Stimulated activated CD4-positive, alpha-beta T cell treated with anti-CD3 and anti-CD28 coated beads, Interleukin-1b, Interleukin-23, amount 100 ng/mL, for 24 hours (primary cell): ENCODE measurements at regions not wholly inside any gene's neighbourhood (a gene's known extent, or its start where the extent isn't known, plus 50 kb on each side); places are given as distances from the start of the nearest gene placed in this dataset.
A peak's percentile ranks its signal among the peaks of the same experiment; 100 is the strongest.

ENCODE experiments used
- DNase-seq, 4 experiments: peaks; one replicate each; pipeline ENCODE4 v3.0.0-alpha.2; 2020; ENCODE audit warnings: low read depth in 4 of 4, low spot score in 1 of 4

DNA sequence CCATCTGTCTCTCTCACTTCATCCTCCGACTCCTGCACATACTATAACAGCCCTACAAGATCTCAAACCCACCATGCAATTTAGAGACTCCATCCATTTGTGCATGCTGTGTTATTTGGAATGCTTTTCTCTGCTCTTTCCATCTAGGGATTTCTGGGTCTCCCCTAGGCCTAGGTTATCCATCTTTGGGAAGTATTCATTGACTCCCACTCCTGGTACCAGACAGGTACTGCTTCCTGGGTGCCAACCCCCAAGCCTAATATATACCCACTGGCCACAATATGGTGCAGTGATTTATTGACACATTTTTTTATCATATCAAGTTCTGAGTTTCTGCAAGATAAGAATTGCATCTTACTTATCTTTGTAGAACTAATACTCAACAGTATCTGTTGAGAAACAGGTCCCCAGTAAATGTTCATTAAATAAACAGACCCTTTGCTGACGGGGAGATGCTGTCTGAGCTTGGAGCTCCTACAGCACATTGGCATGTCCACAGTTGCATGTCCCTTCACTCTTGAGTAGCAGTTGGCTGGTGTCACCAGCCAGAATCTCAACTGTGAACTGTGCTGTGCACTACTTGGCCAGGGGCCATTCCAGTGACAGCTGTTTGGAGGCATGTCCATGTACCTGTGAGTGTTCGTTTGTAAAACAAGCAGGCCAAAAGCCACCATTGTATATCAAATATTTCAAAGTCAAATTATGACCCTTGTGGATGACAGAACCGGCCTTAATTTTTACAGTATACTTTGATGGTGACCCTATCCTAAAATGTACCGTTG is 223.3 kb upstream of the NFE2L3 start:
- no peak for DNase-seq

DNA sequence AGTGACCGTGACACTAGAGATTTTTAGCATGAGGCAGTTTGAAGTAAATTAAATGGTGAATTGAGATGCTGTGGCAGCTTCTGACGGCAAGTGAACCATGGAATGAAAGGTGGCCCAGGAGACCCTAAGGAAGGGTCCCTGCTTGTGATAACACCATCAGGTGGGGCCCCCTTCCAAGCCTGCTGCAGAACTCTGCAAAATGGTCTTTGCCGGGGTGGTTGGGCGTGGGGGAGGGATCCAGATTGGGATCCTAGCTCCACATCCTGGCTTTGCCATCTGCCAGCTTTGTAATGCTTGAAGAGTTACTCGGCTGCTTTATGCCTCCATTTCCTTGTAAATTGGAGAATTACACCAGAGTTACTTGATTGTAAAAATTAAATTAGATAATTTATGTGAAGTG is 222.6 kb upstream of the NFE2L3 start:
- no peak for DNase-seq

DNA sequence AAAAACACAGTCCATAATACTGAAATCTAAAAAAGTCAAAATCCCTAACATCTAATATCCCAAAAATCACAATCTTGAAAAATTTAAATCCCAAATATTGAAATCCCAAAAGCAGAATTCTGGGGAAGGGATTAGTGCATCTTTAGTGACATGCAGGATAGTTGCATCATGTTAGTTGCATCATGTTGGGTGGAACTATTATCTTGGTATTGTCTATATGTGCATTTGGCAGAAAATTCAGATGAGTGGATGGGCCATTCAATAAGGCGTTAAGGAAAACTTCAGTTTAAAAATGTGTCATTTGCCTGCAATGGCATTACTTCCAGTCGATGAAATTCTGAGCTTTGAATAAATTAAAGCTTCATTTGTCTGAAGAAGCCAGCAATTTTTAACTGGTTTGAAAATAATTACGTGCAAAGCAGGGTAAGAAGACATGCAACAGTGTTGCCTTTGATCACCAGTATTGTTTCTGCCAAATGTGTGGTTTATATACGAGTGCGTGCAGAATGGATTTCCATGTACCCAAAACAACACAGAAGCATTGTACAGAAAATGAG is 221.4 kb upstream of the NFE2L3 start:
- DNase-seq: no peak

DNA sequence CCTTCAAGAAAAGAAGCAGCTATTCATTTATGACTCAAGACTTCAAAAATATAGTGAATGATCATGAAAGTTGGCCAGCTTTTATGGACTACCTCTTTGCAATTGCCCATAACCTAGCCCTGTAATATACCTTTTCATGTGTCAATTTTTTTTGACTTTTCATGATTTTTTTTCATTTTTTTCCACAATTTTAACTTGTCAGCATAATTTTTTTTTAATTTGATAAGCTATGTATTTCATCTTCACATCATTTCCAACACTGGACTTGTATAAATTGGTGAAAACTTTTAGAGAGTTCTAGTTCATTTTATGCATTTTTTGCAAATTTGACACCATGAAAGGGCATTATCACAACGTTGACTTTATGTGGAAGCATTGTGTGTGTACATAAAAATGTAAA is 220.8 kb upstream of the NFE2L3 start:
- DNase-seq: no peak

DNA sequence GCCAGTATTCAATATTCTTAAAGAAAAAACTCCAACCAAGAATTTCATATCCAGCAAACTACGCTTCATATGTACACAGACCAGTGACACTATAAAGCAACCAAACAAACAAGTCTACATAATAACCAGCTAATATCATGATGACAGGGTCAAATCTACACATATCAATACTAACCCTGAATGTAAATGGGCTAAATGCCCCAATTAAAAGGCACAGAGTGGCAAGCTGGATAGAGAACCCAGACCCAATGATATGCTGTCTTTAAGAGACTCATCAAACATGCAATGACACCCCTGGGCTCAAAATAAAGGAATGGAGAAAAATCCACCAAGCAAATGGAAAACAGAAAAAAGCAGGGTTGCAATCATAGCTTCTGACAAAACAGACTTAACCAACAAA is 218.1 kb upstream of the NFE2L3 start:
- DNase-seq: no peak

DNA sequence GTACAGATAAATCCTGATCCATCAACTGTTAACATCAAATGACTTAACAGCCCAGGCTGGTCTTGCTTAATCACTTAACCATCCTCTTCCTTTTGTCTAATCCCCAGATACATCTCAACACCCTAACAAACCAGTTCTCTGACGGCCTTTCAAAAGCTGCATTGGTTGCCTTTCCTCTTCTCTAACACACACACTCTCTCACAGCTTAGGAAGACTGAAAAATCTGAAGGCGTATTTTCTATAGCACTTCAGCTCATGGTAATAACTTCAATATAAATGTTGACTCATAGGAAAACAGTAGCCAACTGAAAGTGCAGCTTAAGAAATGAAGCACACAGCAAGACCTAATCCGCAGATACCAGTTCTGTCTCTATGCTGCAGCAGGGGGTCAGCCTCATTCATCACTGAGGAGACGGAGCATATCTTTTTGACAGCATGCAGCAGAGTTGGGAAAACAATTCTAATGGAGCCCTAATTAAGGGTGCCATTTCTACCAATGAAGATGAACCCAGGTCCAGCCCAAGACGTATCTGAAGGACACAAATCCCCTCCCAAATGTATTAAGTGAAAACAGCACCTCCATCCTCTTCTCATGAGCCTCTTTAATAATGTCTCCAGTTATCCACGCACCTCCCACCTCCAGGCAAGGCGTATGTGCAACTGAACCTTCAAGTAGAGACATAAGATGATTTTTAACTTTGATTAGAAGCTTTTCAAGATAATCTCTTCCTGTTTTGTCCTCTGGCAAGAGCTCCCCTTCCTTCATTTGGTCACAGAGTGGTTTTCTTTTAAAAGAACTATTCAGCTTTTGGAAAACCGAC is 211.7 kb upstream of the NFE2L3 start:
- no peak for DNase-seq

DNA sequence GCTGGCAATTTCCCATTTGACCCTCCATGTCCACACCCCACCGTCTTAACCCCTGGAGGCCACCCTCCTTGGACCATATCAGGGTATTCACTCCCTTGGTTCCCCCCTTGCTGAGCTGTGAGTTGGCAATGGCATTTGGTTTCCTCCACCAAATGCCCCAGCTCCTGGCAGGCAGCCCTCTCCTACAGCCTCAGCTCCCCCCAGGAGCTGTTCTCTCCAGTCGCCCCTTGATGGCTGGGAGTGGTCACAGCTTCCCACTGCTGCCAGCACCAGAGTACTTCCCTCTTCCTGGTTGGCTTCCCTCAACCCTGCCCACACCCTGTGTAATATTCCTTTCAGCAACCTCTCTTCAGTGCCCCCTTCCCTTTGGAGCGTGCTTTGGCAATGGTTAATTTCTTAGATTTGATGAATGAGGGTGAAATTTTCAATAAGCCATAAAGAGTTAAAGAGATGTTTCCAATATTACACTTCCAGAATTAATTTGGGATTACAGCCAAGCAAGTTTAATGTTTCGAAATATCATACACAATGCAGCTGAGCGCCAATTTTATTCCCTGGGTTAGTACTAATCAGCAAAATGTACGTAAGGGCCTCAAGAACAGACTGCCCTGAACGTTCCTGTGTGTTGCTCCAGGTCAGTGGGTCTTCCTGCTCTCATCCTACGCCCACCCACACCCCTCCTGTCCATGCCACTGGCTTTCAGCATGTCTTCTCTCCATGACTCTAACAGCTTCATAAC is 207.1 kb upstream of the NFE2L3 start:
- DNase-seq: no peak

DNA sequence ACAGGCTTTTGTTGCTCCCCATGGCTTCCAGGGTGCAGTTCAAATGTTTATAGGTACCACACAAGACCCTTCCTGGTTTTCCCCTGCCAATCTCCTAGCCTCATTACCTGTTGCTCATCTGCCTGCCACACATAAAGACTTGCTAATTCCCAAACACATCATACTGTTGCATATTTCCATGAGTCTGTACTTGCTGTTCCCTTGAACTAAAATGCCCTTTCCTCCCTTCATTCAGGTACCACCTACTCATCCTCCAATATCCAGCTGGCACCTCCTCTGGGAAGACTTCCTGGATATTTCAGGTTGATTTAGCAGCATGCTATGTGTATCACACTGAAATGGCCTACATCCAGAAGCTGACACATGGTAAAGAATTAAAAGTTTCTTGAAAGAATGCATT is 206.4 kb upstream of the NFE2L3 start:
- no peak for DNase-seq

DNA sequence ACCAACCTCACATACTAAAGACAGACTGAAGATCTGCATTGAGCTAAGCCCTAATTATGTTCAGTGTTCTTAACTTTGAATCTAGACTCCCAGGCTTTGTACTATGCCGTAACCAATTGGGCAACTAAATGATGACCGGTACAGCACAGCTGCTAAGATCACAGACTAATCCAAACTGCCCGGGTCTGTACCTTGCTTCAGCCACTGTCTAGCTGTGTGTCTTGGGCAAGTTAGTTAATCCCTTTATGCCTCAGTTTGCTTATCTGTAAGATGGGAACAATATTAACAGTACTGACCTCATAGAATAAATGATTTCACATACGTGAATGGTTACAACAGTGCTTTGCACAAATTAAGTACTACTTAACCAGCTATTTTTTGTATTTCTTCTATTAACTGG is 205.8 kb upstream of the NFE2L3 start:
- no peak for DNase-seq

DNA sequence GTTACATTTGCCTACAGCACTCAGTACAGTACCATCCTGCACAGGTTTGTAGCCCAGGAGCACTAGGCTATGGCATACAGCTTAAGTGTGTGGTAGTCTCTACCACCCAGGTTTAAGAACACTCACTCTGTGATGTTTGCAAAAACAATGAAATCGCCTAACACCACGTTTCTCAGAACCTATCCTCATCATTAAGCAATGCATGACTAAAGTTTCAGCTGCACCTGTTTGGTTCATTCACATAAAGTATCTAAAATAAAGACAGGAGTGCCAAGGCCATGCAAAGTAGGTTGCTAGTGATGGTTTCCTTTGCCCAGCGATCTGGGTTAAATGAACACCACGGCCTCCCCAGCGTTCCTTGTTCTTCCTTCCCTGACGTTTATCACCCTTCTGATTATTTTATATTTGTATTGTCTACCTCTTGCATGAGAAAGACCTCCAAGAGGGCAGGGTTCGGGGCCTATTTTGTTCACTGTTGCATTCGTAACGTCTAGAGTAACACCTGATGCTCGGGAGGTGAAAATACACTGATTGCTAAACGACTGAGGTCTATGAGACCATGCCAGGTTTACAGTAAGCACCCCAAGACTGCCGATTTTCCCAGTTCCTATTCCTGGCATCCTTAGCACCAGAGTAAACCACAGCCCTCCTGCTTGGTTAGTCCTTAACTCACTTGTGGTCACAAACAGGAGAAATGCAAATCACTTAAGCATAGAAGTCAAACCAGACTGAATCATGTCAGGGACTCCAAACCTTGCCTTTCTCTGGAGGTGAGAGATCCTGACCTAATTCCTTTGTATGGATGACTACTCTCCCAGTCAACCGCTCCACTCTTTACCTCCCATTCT is 204.1 kb upstream of the NFE2L3 start:
- no peak for DNase-seq

DNA sequence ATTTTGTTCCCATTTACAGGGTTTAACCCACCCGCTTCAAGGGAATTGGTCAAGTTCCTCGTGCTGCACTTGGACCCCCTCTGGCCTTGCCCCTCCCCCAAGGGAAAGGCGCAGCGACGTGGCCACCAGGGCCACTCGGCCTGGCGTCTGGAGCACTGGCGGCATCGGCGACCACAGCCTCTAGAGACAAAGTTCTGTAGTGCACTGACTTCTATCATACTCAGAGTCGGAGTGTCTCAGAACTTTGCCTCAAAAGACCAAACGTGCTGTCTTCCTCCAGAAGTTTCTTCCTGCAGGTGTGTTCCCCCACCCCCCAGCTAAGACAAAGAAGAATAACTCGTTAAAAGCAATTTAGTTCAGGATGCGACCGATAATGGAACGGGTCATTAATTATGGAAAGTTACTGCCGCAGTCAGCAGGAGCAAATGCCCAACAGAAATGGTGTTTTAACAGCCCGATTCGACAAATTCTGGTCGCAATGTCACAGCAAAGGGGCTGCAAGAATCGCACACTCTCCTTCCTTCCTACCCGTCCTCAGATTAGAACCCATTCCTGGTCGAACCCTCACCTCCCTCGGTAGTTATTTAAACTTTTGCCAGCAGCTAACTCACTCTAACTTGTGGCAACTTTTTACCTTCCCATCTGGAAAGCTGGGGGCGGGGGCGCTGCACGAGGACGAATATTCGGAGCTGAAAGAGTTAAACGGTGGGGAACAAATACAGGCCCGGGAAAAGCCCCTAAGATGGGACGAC is 202.1 kb upstream of the NFE2L3 start:
- no peak for DNase-seq

DNA sequence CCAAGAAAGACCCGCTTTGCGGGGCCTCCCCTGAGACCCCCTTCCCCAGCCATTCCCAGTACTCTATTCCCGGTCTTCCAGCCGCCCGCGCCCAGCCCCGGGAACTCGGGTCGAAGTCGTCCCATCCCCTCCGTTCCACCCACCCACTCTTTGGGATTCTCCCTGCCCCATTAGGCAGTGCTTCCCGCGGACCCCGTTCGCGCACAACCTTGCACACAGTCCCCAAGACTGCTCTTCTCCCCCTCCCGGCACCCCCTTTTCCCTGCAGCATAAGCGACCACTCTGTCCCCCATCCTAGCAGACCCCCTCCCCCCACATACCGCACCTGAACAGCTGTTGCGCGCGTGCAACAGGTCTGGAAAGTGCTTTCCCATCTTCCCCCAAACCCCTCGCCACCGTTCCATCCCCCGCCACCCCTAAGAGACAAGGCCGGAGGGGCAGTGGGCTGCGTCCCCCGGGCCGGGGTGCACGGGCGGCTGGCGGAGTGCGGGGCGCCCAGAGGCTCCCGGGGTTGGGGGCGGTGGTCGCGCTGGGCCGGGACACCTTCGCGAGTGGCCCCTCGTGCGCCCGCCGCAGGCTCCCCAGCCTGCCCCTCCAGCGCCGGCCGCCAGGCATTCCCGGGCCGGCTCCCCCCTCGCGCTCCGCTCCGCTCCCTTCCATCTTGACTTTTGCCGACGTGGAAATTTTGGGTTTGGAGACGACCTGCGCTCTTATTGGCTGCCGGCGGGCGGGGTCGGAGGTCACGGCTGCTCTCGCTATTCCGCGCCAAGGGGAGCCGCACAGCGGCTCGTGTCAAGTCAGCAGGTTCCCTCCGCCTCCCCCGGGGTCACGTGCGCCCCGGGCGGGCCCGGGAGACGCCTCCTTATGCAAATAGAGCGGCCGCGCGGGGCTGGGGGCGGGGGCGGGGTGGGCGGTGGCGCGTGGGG is 201.2 kb upstream of the NFE2L3 start:
- DNase-seq: peak in 3 of 4 experiments; percentile 49 to 79 (median 76)

DNA sequence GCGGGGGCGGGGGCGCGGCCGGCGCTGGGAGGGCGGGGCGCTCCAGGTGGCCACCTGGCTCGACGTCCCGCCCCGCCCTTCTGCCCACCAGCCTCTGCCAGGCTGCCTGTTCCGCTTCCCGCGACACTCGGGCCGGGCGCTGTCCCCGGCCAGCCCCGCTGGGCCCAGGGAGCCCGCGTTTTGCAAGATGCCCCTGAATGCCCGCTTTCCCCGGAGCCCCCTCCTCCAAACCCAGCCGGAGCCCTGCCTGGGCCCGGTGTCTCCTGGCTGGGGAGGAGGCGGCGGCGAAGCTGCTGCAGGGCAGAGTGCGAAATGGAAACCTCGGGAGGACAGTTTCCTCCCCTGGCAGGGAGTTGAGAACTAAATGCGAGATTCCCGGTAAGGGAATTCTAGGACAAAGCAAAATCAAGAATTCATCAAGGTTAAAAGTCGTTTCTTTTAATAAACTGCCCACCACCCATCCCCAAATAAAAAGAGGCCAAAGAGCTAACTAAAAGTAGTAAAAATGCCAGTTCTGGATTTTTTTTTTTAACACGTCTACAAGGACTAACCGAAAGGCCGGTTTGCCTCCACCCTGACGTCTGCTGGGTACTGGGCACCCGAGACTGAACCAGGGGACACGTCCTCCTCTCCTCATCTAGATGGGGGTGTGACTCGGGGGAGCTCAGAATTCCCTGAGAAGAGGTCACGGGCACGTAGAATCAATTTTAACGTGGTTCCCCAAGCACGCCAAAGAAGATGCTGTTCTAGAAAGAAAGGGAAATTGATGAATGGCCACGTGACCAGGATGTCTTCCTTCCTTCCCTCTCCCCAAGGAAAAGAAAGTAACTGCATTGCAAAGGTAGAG is 200.4 kb upstream of the NFE2L3 start:
- no peak for DNase-seq

DNA sequence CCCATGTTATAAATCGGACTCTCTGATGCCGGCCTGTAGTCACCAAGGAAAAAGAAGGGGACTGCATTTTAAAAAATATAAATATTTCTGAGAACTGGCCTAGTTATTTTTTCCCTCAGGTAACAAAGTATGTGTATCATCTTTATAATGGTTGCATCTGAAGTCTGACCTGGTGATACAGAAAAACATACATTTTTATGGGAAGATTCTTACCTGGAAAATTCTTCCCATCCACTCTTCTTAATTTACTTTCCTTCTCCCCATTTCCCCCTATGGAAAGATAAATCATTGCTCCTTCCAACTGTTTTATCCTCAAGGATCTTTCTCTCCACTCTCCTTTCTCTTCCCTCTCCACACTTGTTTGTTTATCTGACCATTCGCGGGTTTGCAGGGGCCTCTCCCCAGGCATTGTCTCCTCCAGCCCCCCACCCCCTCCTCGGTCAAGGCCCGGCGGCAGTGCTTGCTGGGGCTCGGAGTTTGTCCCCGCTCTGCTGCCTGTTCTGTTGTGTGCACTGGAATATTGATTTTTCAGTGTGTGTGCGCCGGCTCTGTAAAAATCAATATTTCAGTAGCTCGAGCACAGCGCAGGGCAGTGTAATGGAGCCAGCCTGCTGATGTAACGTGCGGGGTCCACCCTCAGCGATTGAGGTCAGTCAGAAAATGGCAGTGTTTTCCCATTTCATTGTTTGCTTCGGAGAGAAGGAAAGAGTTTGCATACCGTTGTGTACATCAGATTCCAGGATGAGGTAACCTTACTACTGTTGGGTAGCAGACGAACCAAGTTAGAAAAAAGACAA is 199.5 kb upstream of the NFE2L3 start:
- DNase-seq: no peak

DNA sequence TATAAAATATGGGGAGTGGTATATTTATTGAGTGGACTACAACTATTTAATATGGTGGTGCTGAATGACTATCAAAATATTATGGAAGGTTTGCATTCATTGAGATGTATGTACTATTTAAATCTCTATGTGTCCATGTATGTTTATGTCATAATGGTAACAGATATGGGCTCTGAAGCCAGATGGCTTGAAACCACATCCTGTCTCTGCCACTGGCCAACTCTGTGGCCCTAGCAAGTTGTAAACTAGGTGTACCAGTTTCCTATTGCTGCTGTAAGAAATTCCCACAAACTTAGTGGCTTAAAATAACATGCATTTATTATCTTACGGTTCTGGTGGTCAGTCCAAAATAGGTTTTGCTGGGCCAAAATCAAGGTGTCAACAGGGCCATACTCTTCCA is 198.1 kb upstream of the NFE2L3 start:
- DNase-seq: no peak

DNA sequence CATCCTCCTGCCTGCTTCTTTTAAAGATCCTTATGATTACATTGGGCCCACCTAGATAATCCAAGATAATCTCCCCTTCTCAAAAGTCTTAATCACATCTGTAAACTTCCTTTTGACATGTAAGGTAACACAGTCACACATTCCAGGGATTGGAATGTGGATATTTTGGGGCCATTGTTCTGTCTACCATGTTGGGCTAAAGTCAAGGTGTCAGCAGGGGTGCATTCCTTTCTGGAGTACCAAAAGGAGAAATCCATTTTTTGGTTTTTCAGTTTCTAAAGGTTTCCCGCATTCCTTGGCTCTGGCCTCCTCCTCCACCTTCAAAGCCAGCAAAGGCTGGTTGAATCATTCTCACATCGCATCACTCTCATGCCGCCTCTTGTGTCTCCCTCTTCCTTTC is 197.6 kb upstream of the NFE2L3 start:
- DNase-seq: no peak

DNA sequence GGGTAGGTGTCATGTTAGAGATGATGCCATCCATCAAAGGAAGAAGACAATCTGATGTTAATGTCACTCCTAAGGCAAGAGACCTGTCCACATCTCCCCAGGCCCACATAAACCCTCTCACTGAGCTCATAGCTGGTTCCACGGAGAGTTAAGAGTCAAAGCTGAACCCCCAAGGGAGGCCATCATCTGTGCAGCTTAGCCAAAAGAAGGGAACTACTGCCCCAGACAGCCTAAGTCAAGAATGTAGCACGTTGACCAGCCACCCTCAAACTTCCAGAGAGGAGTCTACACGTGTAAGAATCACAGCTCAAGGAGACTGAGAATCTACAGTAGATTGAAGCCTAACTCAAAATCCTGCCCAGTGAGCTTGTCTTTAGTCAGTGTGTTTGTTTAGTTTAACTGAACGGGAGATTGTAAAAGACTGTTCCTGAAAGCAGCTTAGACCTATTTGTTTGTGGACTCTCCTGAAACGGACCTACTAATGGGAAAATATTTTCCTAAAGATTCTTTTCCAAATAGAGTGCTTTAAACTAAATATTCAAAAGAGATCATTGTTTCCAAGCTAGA is 192.7 kb upstream of the NFE2L3 start:
- DNase-seq: no peak
